HepG2 (cell line): ENCODE measurements at regions not wholly inside any gene's neighbourhood (a gene's known extent, or its start where the extent isn't known, plus 50 kb on each side); places are given as distances from the start of the nearest gene placed in this dataset.

ENCODE experiments used
- CEBPZ ChIP-seq: IDR thresholded peaks from 2 replicates; pipeline ENCODE4 v1.6.1; 2012; ENCODE audit warnings: low read length, improper control_type of control experiment
- IRF2 ChIP-seq: IDR thresholded peaks from 2 replicates; pipeline ENCODE4 v1.6.1; 2018; ENCODE audit warnings: missing genetic modification reagents, missing compliant biosample characterization
- NAIF1 ChIP-seq: sonication (generic); formaldehyde crosslinking; IDR thresholded peaks from 2 replicates; pipeline ENCODE4 v1.5.0; 2020; ENCODE audit warnings: mild to moderate bottlenecking, missing genetic modification reagents, borderline replicate concordance
- PITX1 ChIP-seq: sonication (generic); formaldehyde crosslinking; IDR thresholded peaks from 2 replicates; pipeline ENCODE4 v1.5.1; 2020; ENCODE audit warnings: mild to moderate bottlenecking, missing genetic modification reagents
- SATB2 ChIP-seq: sonication (generic); formaldehyde crosslinking; IDR thresholded peaks from 2 replicates; pipeline ENCODE4 v1.5.0; 2020; ENCODE audit warnings: missing genetic modification reagents
- SOX13 ChIP-seq, 3 experiments: fragments of 450-650 bp in 1 of 3; sonication (generic) in 1 of 3; formaldehyde crosslinking in 1 of 3; IDR thresholded peaks in 2 of 3; conservative IDR thresholded peaks in 1 of 3; 2 replicates each; pipeline versions ENCODE4 v1.5.0 to v1.6.1; 2016 to 2020; ENCODE audit warnings: antibody characterized with exemption in 1 of 3, mild to moderate bottlenecking in 1 of 3, missing compliant biosample characterization in 1 of 3, missing genetic modification reagents in 1 of 3, moderate library complexity in 1 of 3
- SOX6 ChIP-seq, 2 experiments: fragments of 450-650 bp in 1 of 2; sonication (generic) in 1 of 2; formaldehyde crosslinking in 1 of 2; IDR thresholded peaks; 2 replicates each; pipeline versions ENCODE4 v1.4.0 to v1.6.1; 2017 to 2020; ENCODE audit warnings: antibody characterized with exemption in 1 of 2, mild to moderate bottlenecking in 1 of 2, missing genetic modification reagents in 1 of 2
- STAG1 ChIP-seq: sonication (generic); formaldehyde crosslinking; IDR thresholded peaks from 2 replicates; pipeline ENCODE4 v1.4.0; 2020; ENCODE audit warnings: missing genetic modification reagents
- U2AF1 ChIP-seq: fragments of 200-400 bp; formaldehyde crosslinking; optimal IDR thresholded peaks from 2 replicates; pipeline ENCODE3; 2017; ENCODE audit warnings: mild to moderate bottlenecking, low read depth, low read length
- YEATS2 ChIP-seq: sonication (generic); formaldehyde crosslinking; IDR thresholded peaks from 2 replicates; pipeline ENCODE4 v1.4.0; 2020; ENCODE audit warnings: missing genetic modification reagents, borderline replicate concordance
- ZBTB7A ChIP-seq: sonication (generic); formaldehyde crosslinking; IDR thresholded peaks from 2 replicates; pipeline ENCODE4 v1.8.0; 2022; ENCODE audit warnings: mild to moderate bottlenecking, missing genetic modification reagents
- ZBTB7B ChIP-seq: sonication (generic); formaldehyde crosslinking; IDR thresholded peaks from 2 replicates; pipeline ENCODE4 v1.4.0; 2020; ENCODE audit warnings: missing genetic modification reagents
- ZNF142 ChIP-seq: sonication (generic); formaldehyde crosslinking; IDR thresholded peaks from 2 replicates; pipeline ENCODE4 v1.4.0; 2020; ENCODE audit warnings: missing genetic modification reagents
- ZNF232 ChIP-seq: sonication (generic); formaldehyde crosslinking; IDR thresholded peaks from 2 replicates; pipeline ENCODE4 v1.4.0; 2020; ENCODE audit warnings: missing genetic modification reagents, borderline replicate concordance
- ZNF282 ChIP-seq: fragments of 450-650 bp; IDR thresholded peaks from 2 replicates; pipeline ENCODE4 v1.6.1; 2018; ENCODE audit not compliant: partially characterized antibody
- ZNF761 ChIP-seq: sonication (generic); formaldehyde crosslinking; conservative IDR thresholded peaks from 2 replicates; pipeline ENCODE4 v1.4.0; 2020; ENCODE audit warnings: mild to moderate bottlenecking, missing genetic modification reagents
- TF ChIP-seq, protein P1 (sequence below): sonication (generic); formaldehyde crosslinking; IDR thresholded peaks from 2 replicates; pipeline ENCODE4 v1.4.0; 2020; ENCODE audit warnings: mild to moderate bottlenecking, missing genetic modification reagents
- TF ChIP-seq, protein P2 (sequence below), 2 experiments: sonication (generic) in 1 of 2; formaldehyde crosslinking in 1 of 2; IDR thresholded peaks; 2 replicates each; pipeline versions ENCODE4 v1.5.1 to v1.6.1; 2011 to 2020; ENCODE audit warnings: borderline replicate concordance in 1 of 2, low read depth in 1 of 2, low read length in 1 of 2, mild to moderate bottlenecking in 1 of 2, missing genetic modification reagents in 1 of 2, moderate library complexity in 1 of 2

GRCh38 chr3:72568083-72568482 lies 280.2 kb downstream of the SHQ1 start (continued):
- peak; percentile 50; the same call in 1 of the 2 replicates for TF ChIP-seq ZNF232 (CRISPR knock-in tag)
- no peak for TF ChIP-seq SOX13 (IDR thresholded peaks at IDR 0.05)
- TF ChIP-seq SOX13 (CRISPR knock-in tag; conservative IDR thresholded peaks at IDR 0.05 in 1 of 2, IDR thresholded peaks at IDR 0.05 in 1 of 2) = 0 out of 4 replicates have a peak, but pooled peaks of 1 of the 2 experiments have one; percentile 18
- TF ChIP-seq NAIF1 = no peak
- TF ChIP-seq CEBPZ = no peak
- TF ChIP-seq YEATS2 (CRISPR knock-in tag) = no peak
- TF ChIP-seq, protein P1, sequence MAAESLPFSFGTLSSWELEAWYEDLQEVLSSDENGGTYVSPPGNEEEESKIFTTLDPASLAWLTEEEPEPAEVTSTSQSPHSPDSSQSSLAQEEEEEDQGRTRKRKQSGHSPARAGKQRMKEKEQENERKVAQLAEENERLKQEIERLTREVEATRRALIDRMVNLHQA = no peak
- TF ChIP-seq IRF2 (CRISPR knock-in tag) = 0 out of 2 replicates have a peak, but pooled peaks have one; percentile 39
- TF ChIP-seq ZBTB7B (CRISPR knock-in tag) = peak; percentile 62; the same call in 1 of the 2 replicates
- 0 out of 2 replicates have a peak, but pooled peaks have one; percentile 14 for TF ChIP-seq STAG1
- TF ChIP-seq U2AF1 = no peak
- TF ChIP-seq, protein P2, sequence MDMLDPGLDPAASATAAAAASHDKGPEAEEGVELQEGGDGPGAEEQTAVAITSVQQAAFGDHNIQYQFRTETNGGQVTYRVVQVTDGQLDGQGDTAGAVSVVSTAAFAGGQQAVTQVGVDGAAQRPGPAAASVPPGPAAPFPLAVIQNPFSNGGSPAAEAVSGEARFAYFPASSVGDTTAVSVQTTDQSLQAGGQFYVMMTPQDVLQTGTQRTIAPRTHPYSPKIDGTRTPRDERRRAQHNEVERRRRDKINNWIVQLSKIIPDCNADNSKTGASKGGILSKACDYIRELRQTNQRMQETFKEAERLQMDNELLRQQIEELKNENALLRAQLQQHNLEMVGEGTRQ (IDR thresholded peaks at IDR 0.05; ENCODE audit: low read depth, low read length) = no peak
- TF ChIP-seq, protein P2 (CRISPR knock-in tag; IDR thresholded peaks at IDR 0.05; ENCODE audit: borderline replicate concordance) = 0 out of 2 replicates have a peak, but pooled peaks have one; percentile 3
- no peak for TF ChIP-seq ZNF761 (CRISPR knock-in tag)
- TF ChIP-seq SATB2 (CRISPR knock-in tag) = no peak
- TF ChIP-seq ZBTB7A (CRISPR knock-in tag) = no peak
- no peak for TF ChIP-seq SOX6 (IDR thresholded peaks at IDR 0.05)
- peak; percentile 51 for TF ChIP-seq SOX6 (CRISPR knock-in tag; IDR thresholded peaks at IDR 0.05)
- TF ChIP-seq PITX1 (CRISPR knock-in tag) = peak; percentile 24; the same call in 1 of the 2 replicates
- no peak for TF ChIP-seq ZNF142 (CRISPR knock-in tag)
- no peak for TF ChIP-seq ZNF282
